Stimulated activated memory B cell treated with anti-CD40 and anti-IgM and Interleukin-4, amounts not matched to agents 10 μg/mL and 1 μg/mL and 100 μg/mL, for 72 hours (primary cell): ENCODE measurements at regions not wholly inside any gene's neighbourhood (a gene's known extent, or its start where the extent isn't known, plus 50 kb on each side); places are given as distances from the start of the nearest gene placed in this dataset.
"Not testable (repeated sequence)": the region's sequence is repeated elsewhere in the genome, so short reads cannot be mapped to it uniquely, and the experiment has no call there.

ENCODE experiments used
- ATAC-seq: fragments of 150-1000 bp; cut with Tn5 transposase; 2 replicates; pipeline ENCODE4 v1.10.0; 2021
- H3K27ac Mint-ChIP-seq: one replicate; pipeline ENCODE4 v1.8.0; 2022; ENCODE audit warnings: mild to moderate bottlenecking, mixed read lengths
- H3K27me3 Mint-ChIP-seq: one replicate; pipeline ENCODE4 v1.8.0; 2022; ENCODE audit warnings: mixed read lengths
- H3K36me3 Mint-ChIP-seq: one replicate; pipeline ENCODE4 v1.8.0; 2022; ENCODE audit warnings: mixed read lengths
- H3K4me1 Mint-ChIP-seq: one replicate; pipeline ENCODE4 v1.8.0; 2022; ENCODE audit warnings: mixed read lengths
- H3K4me3 Mint-ChIP-seq: one replicate; pipeline ENCODE4 v1.8.0; 2022; ENCODE audit warnings: mild to moderate bottlenecking, moderate library complexity, mixed read lengths
- H3K9me3 Mint-ChIP-seq: one replicate; pipeline ENCODE4 v1.8.0; 2022; ENCODE audit warnings: mixed read lengths

DNA sequence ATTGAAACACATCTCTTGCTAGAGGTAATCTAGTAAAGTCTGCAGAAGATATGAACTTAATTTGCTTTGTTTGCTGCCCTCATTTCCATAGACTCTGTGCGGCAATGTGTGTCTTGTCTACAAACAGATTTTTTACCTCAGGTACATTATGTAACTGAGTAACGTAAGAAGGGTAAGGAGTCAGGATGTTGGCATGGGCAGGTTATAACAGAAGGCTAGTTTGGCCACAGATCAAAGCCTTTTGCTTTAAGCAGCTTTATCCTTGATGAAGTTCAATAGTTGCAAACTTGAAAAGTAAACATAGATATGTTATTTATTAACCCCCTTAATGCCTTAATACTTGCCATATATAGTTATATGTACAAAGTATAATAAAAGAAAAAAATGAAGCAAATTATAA is 391.6 kb upstream of the FKBP1C start:
- no peaks in the 10 kb centered on the region for H3K4me1 Mint-ChIP-seq
- no peaks in the 10 kb centered on the region for H3K27me3 Mint-ChIP-seq
- no peak overlapping the region for H3K27ac Mint-ChIP-seq
- ATAC-seq, result no peak
- H3K9me3 Mint-ChIP-seq, result peaks cover 6% of the 10 kb centered on the region
- H3K4me3 Mint-ChIP-seq, result no peak overlapping the region
- H3K36me3 Mint-ChIP-seq, result no peaks in the 10 kb centered on the region

DNA sequence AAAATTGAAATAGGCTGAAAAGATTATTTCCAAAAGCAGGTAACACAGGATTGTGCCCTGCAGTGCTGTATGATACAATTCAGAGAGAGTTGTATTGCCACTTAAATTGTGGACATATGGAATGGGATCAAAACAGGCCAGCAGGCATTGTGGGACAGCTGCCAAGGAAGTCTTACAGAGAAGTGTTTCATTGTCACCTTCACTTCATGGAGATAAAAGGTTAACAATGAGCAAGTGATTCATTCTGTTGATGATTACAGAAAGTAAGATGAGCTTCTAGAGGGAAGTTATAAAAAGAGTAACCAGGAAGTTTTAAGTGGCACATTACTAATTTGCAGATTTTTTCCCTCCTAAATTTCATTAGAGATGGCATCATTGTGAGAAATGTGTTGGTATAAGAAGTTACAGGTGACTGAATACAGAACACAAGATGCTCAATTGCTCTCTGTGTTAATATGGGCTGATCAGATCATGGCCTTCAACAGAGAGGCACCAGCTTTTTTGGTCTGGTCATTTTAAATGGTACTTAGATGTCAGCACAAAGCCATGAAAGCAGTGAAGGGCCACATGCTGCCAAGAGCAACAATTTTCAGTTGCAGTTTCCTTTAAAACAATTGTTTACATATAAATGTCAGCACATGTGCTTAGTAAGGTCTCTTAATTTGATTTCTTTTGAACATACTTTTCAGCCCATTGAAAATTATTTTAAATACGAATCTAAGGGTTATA is 402.5 kb upstream of the FKBP1C start:
- Mint-ChIP-seq H3K4me1 (no peaks in the 10 kb centered on the region), H3K27ac (no peak overlapping the region), H3K27me3 (peaks cover 2% of the 10 kb centered on the region), H3K4me3 (no peak overlapping the region), H3K36me3 (no peaks in the 10 kb centered on the region), H3K9me3 (no peaks in the 10 kb centered on the region)
- ATAC-seq, result no peak

- Mint-ChIP-seq H3K27ac (no peak overlapping the region), H3K9me3 (no peaks in the 10 kb centered on the region), H3K27me3 (peaks cover 8% of the 10 kb centered on the region), H3K4me1 (no peaks in the 10 kb centered on the region), H3K36me3 (no peaks in the 10 kb centered on the region), H3K4me3 (no peak overlapping the region)
- ATAC-seq, result no peak
Observed at GRCh38 chr6:62805431-62805830, 405.8 kb upstream of the FKBP1C start.

- no peak for ATAC-seq
- Mint-ChIP-seq H3K27ac (no peak overlapping the region), H3K9me3 (no peaks in the 10 kb centered on the region), H3K4me1 (no peaks in the 10 kb centered on the region), H3K4me3 (no peak overlapping the region), H3K36me3 (no peaks in the 10 kb centered on the region), H3K27me3 (peaks cover 8% of the 10 kb centered on the region)
Observed at GRCh38 chr6:62803094-62803493, 408.2 kb upstream of the FKBP1C start.

- peaks cover 10% of the 10 kb centered on the region for H3K9me3 Mint-ChIP-seq
- H3K36me3 Mint-ChIP-seq, result no peaks in the 10 kb centered on the region
- no peak overlapping the region for H3K4me3 Mint-ChIP-seq
- no peaks in the 10 kb centered on the region for H3K4me1 Mint-ChIP-seq
- no peak for ATAC-seq
- no peaks in the 10 kb centered on the region for H3K27me3 Mint-ChIP-seq
- no peak overlapping the region for H3K27ac Mint-ChIP-seq
Observed at GRCh38 chr6:62797190-62797589, 414.1 kb upstream of the FKBP1C start.

GRCh38 chr6:62775427-62776022 is 435.7 kb upstream of the FKBP1C start:
- H3K4me3 Mint-ChIP-seq, result no peak overlapping the region
- H3K4me1 Mint-ChIP-seq, result no peaks in the 10 kb centered on the region
- H3K36me3 Mint-ChIP-seq, result no peaks in the 10 kb centered on the region
- no peak overlapping the region for H3K27ac Mint-ChIP-seq
- H3K9me3 Mint-ChIP-seq, result no peaks in the 10 kb centered on the region
- no peaks in the 10 kb centered on the region for H3K27me3 Mint-ChIP-seq
- no peak for ATAC-seq

DNA sequence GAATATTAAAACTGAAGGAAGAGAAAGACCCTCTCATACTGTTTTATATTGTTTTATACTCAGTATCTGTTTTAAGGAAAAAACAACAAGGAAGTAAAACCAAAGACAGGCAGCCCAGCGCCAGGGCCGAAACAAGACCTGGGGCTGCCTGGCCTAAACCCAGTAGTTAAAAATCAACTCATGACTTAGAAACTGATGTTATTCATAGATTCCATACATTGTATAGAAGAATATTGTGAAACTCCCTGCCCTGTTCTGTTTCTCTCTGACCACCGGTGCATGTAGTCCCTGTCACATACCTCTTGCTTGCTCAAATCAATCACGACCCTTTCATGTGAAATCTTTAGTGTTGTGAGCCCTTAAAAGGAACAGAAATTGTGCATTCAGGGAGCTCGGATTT is 445.1 kb upstream of the FKBP1C start:
- not testable (repeated sequence) for H3K27ac Mint-ChIP-seq, H3K4me3 Mint-ChIP-seq, H3K36me3 Mint-ChIP-seq, ATAC-seq, H3K27me3 Mint-ChIP-seq, H3K9me3 Mint-ChIP-seq, H3K4me1 Mint-ChIP-seq

GRCh38 chr6:62764841-62765240 is 446.4 kb upstream of the FKBP1C start:
- H3K36me3 Mint-ChIP-seq, result no peaks in the 10 kb centered on the region
- H3K4me3 Mint-ChIP-seq, result no peak overlapping the region
- no peaks in the 10 kb centered on the region for H3K4me1 Mint-ChIP-seq
- H3K27me3 Mint-ChIP-seq, result no peaks in the 10 kb centered on the region
- no peak for ATAC-seq
- H3K27ac Mint-ChIP-seq, result no peak overlapping the region
- H3K9me3 Mint-ChIP-seq, result no peaks in the 10 kb centered on the region

DNA sequence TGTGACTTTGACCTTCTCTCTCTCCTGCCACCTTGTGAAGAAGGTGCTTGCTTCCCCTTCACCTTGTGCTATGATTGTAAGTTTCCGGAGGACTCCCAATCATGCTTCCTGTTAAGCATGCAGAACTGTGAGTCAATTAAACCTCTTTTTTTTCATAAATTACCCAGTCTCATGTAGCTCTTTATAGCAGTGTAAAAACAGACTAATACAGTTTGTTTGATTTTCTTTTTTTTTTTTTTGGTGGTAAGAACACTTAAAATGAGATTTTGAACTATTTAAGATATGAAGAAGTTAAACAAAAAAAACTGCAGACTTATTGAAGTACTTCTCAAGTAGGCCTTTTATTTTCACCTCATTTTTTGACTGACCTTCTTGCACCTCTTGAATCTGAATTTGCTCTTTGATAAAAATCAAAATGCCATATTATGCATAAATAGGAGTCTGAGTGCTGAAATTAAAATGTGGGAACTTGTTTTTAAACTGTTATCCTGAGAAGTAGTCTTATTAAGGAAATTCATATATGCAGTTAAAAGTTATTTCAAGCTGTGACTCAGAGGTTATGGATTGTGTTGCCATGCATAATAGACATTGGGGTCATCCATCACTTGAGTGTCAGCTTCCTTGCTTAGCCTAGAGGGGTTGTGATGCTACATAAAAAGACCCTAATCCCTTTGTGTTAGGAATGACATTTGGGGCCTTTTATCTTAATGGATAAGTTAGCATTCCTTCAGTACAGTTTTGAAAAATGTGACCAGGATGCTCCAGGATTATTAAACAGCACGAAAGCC is 447.9 kb upstream of the FKBP1C start:
- Mint-ChIP-seq H3K4me3 (no peak overlapping the region), H3K9me3 (no peaks in the 10 kb centered on the region), H3K36me3 (no peaks in the 10 kb centered on the region), H3K27ac (no peak overlapping the region), H3K27me3 (peaks cover 4% of the 10 kb centered on the region), H3K4me1 (no peaks in the 10 kb centered on the region)
- no peak for ATAC-seq

DNA sequence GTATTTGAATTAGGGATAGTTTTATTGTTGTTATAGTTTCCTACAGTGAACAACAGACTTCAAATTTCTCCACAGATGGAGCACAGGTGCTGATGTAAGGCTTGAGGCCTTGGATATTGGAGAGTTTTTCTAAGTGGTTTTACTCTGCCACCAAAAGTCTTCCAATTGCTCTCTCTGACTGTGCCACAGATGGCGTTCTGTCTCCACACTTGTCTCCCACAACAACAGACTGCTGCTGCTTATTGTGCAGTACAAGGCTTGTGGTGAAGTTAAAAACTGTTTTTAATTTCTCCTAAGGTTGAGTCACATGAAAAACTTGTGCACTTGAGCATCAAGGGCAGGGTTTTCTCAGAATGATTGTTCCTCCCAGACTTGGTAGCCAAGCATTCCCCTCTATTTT is 460.9 kb upstream of the KHDRBS2 start:
- Mint-ChIP-seq H3K36me3 (no peaks in the 10 kb centered on the region), H3K27ac (no peak overlapping the region), H3K4me1 (no peaks in the 10 kb centered on the region), H3K4me3 (no peak overlapping the region), H3K27me3 (no peaks in the 10 kb centered on the region), H3K9me3 (no peaks in the 10 kb centered on the region)
- no peak for ATAC-seq

DNA sequence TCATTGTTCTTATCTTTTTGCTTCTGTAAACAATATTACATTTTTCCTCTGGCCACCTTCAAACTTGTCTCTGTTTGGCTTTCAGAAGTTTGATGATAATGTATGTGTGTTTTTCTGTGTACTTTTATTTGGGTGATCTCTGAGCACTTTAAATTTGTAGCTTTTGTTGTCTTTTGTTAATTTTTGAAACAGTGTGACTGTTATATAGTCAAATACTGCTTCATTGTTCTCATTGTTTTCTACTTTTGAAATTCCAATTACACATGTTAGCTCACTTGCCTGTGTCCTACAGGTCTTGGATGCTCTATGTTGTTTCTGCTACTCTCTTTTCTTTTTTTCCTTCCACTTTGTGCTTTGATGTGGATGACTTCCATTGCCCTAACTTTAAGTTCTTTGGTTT is 460.1 kb upstream of the KHDRBS2 start:
- Mint-ChIP-seq H3K4me1 (no peaks in the 10 kb centered on the region), H3K9me3 (no peaks in the 10 kb centered on the region), H3K27me3 (no peaks in the 10 kb centered on the region), H3K36me3 (no peaks in the 10 kb centered on the region), H3K27ac (no peak overlapping the region), H3K4me3 (no peak overlapping the region)
- ATAC-seq, result no peak

DNA sequence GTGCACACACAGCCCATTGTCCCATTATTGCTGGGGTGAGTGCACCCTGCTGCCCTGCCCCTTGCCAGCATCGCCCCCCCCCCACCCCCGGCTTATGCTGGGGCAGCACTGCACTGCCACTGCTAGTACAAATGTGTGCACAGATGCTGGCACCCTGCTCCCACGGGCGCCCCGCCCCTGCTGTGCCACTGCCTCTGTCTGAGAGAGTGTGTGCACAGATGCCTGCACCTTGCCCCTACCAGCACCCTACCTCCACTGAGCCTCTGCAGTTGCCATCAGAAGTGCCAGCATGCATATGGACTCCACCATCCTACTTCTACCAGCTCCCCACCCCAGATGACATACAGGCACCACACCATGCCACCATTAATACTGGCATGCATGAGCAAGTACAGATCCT is 454.6 kb upstream of the KHDRBS2 start:
- Mint-ChIP-seq H3K9me3 (no peaks in the 10 kb centered on the region), H3K36me3 (no peaks in the 10 kb centered on the region), H3K4me3 (no peak overlapping the region), H3K27ac (no peak overlapping the region), H3K4me1 (no peaks in the 10 kb centered on the region), H3K27me3 (no peaks in the 10 kb centered on the region)
- peak; percentile 54 for ATAC-seq

DNA sequence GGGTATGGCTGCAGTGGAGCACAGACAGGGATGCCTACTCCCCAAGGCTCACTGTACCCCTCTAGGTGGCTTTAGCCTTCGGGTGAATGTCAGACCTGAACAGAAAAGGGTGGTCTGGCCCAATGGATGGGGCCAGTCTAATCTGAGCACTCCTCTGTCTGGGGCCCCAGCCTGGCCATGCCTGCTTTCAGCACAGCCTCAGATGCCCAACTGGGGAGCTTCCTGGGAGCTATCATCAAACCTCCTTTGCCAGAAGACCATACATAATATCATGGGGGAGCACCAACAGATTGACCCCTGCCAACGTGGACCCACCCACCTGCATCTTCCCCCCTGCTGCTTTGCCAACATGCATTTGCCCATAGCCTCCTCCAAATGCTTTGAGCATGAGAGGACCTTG is 454.1 kb upstream of the KHDRBS2 start:
- Mint-ChIP-seq H3K36me3 (no peaks in the 10 kb centered on the region), H3K27ac (no peak overlapping the region), H3K4me1 (no peaks in the 10 kb centered on the region), H3K9me3 (no peaks in the 10 kb centered on the region), H3K4me3 (no peak overlapping the region), H3K27me3 (no peaks in the 10 kb centered on the region)
- peak; percentile 54 for ATAC-seq

DNA sequence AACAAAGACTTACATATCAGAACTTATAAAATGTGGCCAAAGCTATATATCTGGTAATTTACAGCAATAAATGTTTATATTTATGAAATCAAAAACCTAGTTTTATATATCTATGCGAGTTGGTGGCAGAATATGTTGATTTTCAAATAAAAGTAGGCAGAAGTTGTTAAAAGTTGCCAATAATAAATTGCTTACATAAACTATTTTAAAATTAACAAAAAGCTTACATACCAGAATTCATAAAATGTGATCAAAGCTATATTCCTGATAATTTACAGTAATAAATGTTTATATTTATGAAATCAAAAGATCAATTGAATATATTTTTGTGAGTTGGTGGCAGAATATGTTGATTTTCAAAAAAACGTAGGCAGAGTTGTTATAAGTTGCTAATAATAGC is 451.8 kb upstream of the KHDRBS2 start:
- no peak for ATAC-seq
- Mint-ChIP-seq H3K27ac (no peak overlapping the region), H3K4me3 (no peak overlapping the region), H3K27me3 (no peaks in the 10 kb centered on the region), H3K9me3 (no peaks in the 10 kb centered on the region), H3K4me1 (no peaks in the 10 kb centered on the region), H3K36me3 (no peaks in the 10 kb centered on the region)

DNA sequence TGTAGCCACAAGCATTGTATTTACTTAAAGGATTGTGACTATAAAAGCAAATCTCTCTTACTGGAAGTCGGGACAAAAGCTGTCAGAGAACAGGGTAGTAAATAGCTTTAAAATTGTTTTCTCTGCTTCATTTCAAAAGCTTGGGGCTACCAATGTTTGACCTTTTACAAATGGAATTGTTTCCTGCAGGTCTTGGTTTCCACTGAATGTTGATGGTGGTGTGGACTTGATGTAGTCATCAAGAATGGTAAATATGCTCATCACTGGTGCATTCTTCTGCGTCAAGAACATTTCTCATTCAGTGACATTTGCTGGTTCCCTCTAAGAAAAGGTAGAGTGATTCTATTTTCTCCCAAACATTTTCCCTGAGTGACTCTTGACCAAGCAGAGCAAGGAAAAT is 435.4 kb upstream of the KHDRBS2 start:
- Mint-ChIP-seq H3K4me1 (no peaks in the 10 kb centered on the region), H3K27me3 (no peaks in the 10 kb centered on the region), H3K36me3 (no peaks in the 10 kb centered on the region), H3K27ac (no peak overlapping the region), H3K4me3 (no peak overlapping the region), H3K9me3 (peaks cover 7% of the 10 kb centered on the region)
- ATAC-seq, result no peak

DNA sequence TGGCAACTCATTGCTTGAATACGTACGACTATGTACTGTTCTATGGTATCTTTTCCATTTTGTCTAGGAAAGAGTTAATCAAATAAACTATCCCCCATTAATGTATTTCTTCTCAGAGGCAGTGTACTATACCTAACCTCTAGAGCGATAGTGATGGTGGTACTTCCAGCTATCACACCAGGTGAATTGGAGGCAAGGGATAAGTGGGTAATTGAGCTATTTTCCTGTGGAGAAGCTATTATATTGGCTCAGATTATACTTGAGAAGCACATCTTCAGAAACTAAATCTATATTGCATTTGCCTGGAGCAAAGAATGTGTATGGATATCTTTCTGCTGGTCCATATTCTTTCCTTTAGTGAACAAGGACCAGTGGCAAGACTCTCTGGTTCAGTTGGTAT is 430.7 kb upstream of the KHDRBS2 start:
- H3K36me3 Mint-ChIP-seq, result no peaks in the 10 kb centered on the region
- no peaks in the 10 kb centered on the region for H3K4me1 Mint-ChIP-seq
- no peaks in the 10 kb centered on the region for H3K9me3 Mint-ChIP-seq
- no peak overlapping the region for H3K4me3 Mint-ChIP-seq
- peak; percentile 27 for ATAC-seq
- no peaks in the 10 kb centered on the region for H3K27me3 Mint-ChIP-seq
- H3K27ac Mint-ChIP-seq, result no peak overlapping the region
